Lower leg skin (tissue), 3 donors: ENCODE measurements at regions not wholly inside any gene's neighbourhood (a gene's known extent, or its start where the extent isn't known, plus 50 kb on each side); places are given as distances from the start of the nearest gene placed in this dataset.

Source experiments
- POLR2A ChIP-seq, 2 donors: fragments of 450-650 bp; IDR thresholded peaks; one replicate each; pipeline ENCODE4 v1.6.1; 2016 to 2017; ENCODE audit warnings: antibody characterized with exemption in 2 of 2, mild to moderate bottlenecking in 1 of 2, moderate library complexity in 1 of 2
- TF ChIP-seq, protein P1 (sequence below), 3 donors: fragments of 450-650 bp; IDR thresholded peaks; one replicate each; pipeline ENCODE4 v1.5.1; 2016; ENCODE audit warnings: antibody characterized with exemption in 3 of 3, mild to moderate bottlenecking in 3 of 3, moderate library complexity in 2 of 3

GRCh38 chr21:19145682-19146293 lies 742.2 kb upstream of the TMPRSS15 start:
- no peak for TF ChIP-seq POLR2A (IDR thresholded peaks at IDR 0.05)
- TF ChIP-seq, protein P1, sequence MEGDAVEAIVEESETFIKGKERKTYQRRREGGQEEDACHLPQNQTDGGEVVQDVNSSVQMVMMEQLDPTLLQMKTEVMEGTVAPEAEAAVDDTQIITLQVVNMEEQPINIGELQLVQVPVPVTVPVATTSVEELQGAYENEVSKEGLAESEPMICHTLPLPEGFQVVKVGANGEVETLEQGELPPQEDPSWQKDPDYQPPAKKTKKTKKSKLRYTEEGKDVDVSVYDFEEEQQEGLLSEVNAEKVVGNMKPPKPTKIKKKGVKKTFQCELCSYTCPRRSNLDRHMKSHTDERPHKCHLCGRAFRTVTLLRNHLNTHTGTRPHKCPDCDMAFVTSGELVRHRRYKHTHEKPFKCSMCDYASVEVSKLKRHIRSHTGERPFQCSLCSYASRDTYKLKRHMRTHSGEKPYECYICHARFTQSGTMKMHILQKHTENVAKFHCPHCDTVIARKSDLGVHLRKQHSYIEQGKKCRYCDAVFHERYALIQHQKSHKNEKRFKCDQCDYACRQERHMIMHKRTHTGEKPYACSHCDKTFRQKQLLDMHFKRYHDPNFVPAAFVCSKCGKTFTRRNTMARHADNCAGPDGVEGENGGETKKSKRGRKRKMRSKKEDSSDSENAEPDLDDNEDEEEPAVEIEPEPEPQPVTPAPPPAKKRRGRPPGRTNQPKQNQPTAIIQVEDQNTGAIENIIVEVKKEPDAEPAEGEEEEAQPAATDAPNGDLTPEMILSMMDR (IDR thresholded peaks at IDR 0.05), result no peak
